IMR-90 (cell line): ENCODE measurements at regions not wholly inside any gene's neighbourhood (a gene's known extent, or its start where the extent isn't known, plus 50 kb on each side); places are given as distances from the start of the nearest gene placed in this dataset.

Experiments
- ATAC-seq: fragments of 200-7000 bp; cut with Tn5 transposase; 2 replicates; pipeline ENCODE4 v1.9.1; 2020; ENCODE audit warnings: low read depth, mild to moderate bottlenecking, moderate library complexity
- BruUV-seq: library from RNA; stranded (reverse); fragments of 400-500 nt; replicated peaks from 2 replicates; lab custom pipeline; 2021; lab: Mats Ljungman, UMichigan
- CTCF ChIA-PET: fragments of 300-600 bp; formaldehyde crosslinking; extraction: SDS; loops from one replicate; lab custom pipeline; 2021; ENCODE audit warnings: antibody characterized with exemption; lab: Yijun Ruan, JAX
- POLR2A ChIA-PET: fragments of 300-600 bp; sonication (Branson Sonifier 250); formaldehyde crosslinking; loops from one replicate; lab custom pipeline; 2022; ENCODE audit warnings: antibody characterized with exemption; ENCODE audit not compliant: unreplicated experiment; lab: Charles Lee
- DNase-seq: peaks from one replicate; pipeline ENCODE4 v3.0.0; 2013
- H2AFZ ChIP-seq: replicated peaks from 2 replicates; pipeline ENCODE3; 2013; ENCODE audit warnings: low read length, mild to moderate bottlenecking; ENCODE audit not compliant: poor library complexity
- H2AK5ac ChIP-seq: 2 replicates; pipeline ENCODE4 v1.6.1; 2013; ENCODE audit warnings: low read depth, low read length, inconsistent platforms
- H2AK9ac ChIP-seq: replicated peaks from 2 replicates; pipeline ENCODE3; 2013; ENCODE audit warnings: mild to moderate bottlenecking, low read depth, low read length, moderate library complexity; ENCODE audit not compliant: poor library complexity
- H2BK120ac ChIP-seq: 2 replicates; pipeline ENCODE4 v1.6.1; 2013; ENCODE audit warnings: low read depth, low read length, inconsistent platforms
- H2BK15ac ChIP-seq: 3 replicates; pipeline ENCODE4 v1.6.1; 2013; ENCODE audit warnings: low read depth, low read length, inconsistent platforms
- H2BK20ac ChIP-seq: 2 replicates; pipeline ENCODE4 v1.6.1; 2013; ENCODE audit warnings: low read depth, mild to moderate bottlenecking, inconsistent platforms, low read length, moderate library complexity
- H2BK5ac ChIP-seq: 2 replicates; pipeline ENCODE4 v1.6.1; 2013; ENCODE audit warnings: mild to moderate bottlenecking, low read depth, low read length, inconsistent platforms; ENCODE audit not compliant: poor library complexity, severe bottlenecking
- H3K14ac ChIP-seq: replicated peaks from 2 replicates; pipeline ENCODE4 v1.6.1; 2013; ENCODE audit warnings: low read depth, low read length, inconsistent platforms
- H3K18ac ChIP-seq: 2 replicates; pipeline ENCODE4 v1.6.1; 2013; ENCODE audit warnings: low read depth, low read length, control low read depth
- H3K23ac ChIP-seq: 2 replicates; pipeline ENCODE4 v1.6.1; 2013; ENCODE audit warnings: low read depth, low read length, inconsistent platforms
- H3K27ac ChIP-seq: 2 replicates; pipeline ENCODE4 v1.5.1; 2013; ENCODE audit warnings: mild to moderate bottlenecking, control low read depth, low read length; ENCODE audit not compliant: insufficient read depth
- H3K27me3 ChIP-seq: 2 replicates; pipeline ENCODE4 v1.6.1; 2013; ENCODE audit warnings: low read length; ENCODE audit not compliant: control insufficient read depth, insufficient read depth
- H3K36me3 ChIP-seq: 2 replicates; pipeline ENCODE4 v1.6.1; 2013; ENCODE audit warnings: low read length, mixed read lengths; ENCODE audit not compliant: control insufficient read depth, insufficient read depth
- H3K4ac ChIP-seq: 2 replicates; pipeline ENCODE4 v1.6.1; 2013; ENCODE audit warnings: low read depth, low read length, inconsistent platforms
- H3K4me1 ChIP-seq: 2 replicates; pipeline ENCODE4 v1.6.1; 2013; ENCODE audit warnings: low read length, mixed read lengths; ENCODE audit not compliant: control insufficient read depth, insufficient read depth
- H3K4me2 ChIP-seq: 2 replicates; pipeline ENCODE4 v1.6.1; 2013; ENCODE audit warnings: low read depth, mild to moderate bottlenecking, control low read depth, low read length, moderate library complexity
- H3K4me3 ChIP-seq: 2 replicates; pipeline ENCODE4 v1.5.1; 2013; ENCODE audit warnings: low read depth, mild to moderate bottlenecking, control low read depth, low read length, moderate library complexity; ENCODE audit not compliant: insufficient read depth
- H3K56ac ChIP-seq: 2 replicates; pipeline ENCODE4 v1.6.1; 2013; ENCODE audit warnings: low read length, inconsistent platforms; ENCODE audit not compliant: insufficient read depth; ENCODE audit errors: extremely low read depth
- H3K79me1 ChIP-seq, 2 experiments: 2 replicates each; pipeline ENCODE4 v1.6.1; 2013; ENCODE audit warnings: low read length in 2 of 2, inconsistent platforms in 1 of 2, low read depth in 1 of 2
- H3K9ac ChIP-seq: 2 replicates; pipeline ENCODE4 v1.6.1; 2013; ENCODE audit warnings: low read depth, low read length, control low read depth
- H3K9me1 ChIP-seq: 2 replicates; pipeline ENCODE4 v1.6.1; 2013; ENCODE audit warnings: low read length, inconsistent platforms; ENCODE audit not compliant: insufficient read depth
- H3K9me3 ChIP-seq: 2 replicates; pipeline ENCODE4 v1.6.1; 2013; ENCODE audit warnings: low read length; ENCODE audit not compliant: control insufficient read depth, insufficient read depth
- H4K20me1 ChIP-seq: 2 replicates; pipeline ENCODE4 v1.6.1; 2013; ENCODE audit warnings: low read length, inconsistent platforms; ENCODE audit not compliant: insufficient read depth
- H4K5ac ChIP-seq: 2 replicates; pipeline ENCODE4 v1.6.1; 2013; ENCODE audit warnings: mild to moderate bottlenecking, low read depth, low read length, control low read depth
- H4K8ac ChIP-seq, 2 experiments: 2 replicates each; pipeline ENCODE4 v1.6.1; 2013; ENCODE audit warnings: low read depth in 2 of 2, low read length in 2 of 2, control low read depth in 1 of 2, inconsistent platforms in 1 of 2
- H4K91ac ChIP-seq: 2 replicates; pipeline ENCODE4 v1.6.1; 2013; ENCODE audit warnings: low read depth, low read length, inconsistent platforms; ENCODE audit not compliant: insufficient read depth
- BHLHE40 ChIP-seq: fragments of 150-350 bp; IDR thresholded peaks from 2 replicates; pipeline ENCODE4 v1.6.1; 2016; ENCODE audit warnings: mild to moderate bottlenecking, low read depth, low read length
- CHD1 ChIP-seq: IDR thresholded peaks from 2 replicates; pipeline ENCODE4 v1.6.1; 2012; ENCODE audit warnings: low read depth, low read length, improper control_type of control experiment
- ELK1 ChIP-seq: fragments of 150-350 bp; IDR thresholded peaks from 2 replicates; pipeline ENCODE4 v1.6.1; 2016; ENCODE audit warnings: low read depth, mild to moderate bottlenecking, low read length, moderate library complexity, borderline replicate concordance
- MAFK ChIP-seq: IDR thresholded peaks from 2 replicates; pipeline ENCODE4 v1.6.1; 2012; ENCODE audit warnings: low read depth, low read length, improper control_type of control experiment
- MXI1 ChIP-seq: IDR thresholded peaks from 2 replicates; pipeline ENCODE4 v1.6.1; 2012; ENCODE audit warnings: low read depth, mild to moderate bottlenecking, low read length, moderate library complexity, borderline replicate concordance
- RFX5 ChIP-seq: IDR thresholded peaks from 2 replicates; pipeline ENCODE4 v1.8.0; 2012; ENCODE audit warnings: low read depth, mild to moderate bottlenecking, low read length, moderate library complexity
- SMC3 ChIP-seq: fragments of 150-350 bp; IDR thresholded peaks from 2 replicates; pipeline ENCODE4 v1.6.1; 2016; ENCODE audit warnings: low read depth, mild to moderate bottlenecking, antibody characterized with exemption, low read length, moderate library complexity
- USF2 ChIP-seq: fragments of 150-350 bp; IDR thresholded peaks from 2 replicates; pipeline ENCODE4 v1.6.1; 2017; ENCODE audit warnings: mild to moderate bottlenecking, antibody characterized with exemption, low read length, low read depth
- WGBS, 2 experiments: methylation state at CpG; one replicate each; pipeline versions ENCODE4 v1.1.5 to v1.1.7; 2013; ENCODE audit warnings: missing lambda C conversion rate in 2 of 2; ENCODE audit not compliant: insufficient read length in 1 of 2; ENCODE audit errors: extremely low coverage in 2 of 2; 5-methylcytosine and 5-hydroxymethylcytosine counted together
- dilution Hi-C: fragments of 300-500 bp; cut with HindIII; formaldehyde crosslinking; loops from one replicate; pipeline ENCODE4 v1.14.3; 2018; ENCODE audit warnings: low sequenced_read_pairs; ENCODE audit not compliant: unreplicated experiment
- in situ Hi-C: fragments of 300-500 bp; cut with MboI; formaldehyde crosslinking; loops from 3 replicates; pipeline ENCODE4 v1.14.3; 2019; ENCODE audit warnings: low sequenced_read_pairs, inconsistent platforms, mixed read lengths
- intact Hi-C: fragments of 100-400 bp; cut with micrococcal nuclease; formaldehyde crosslinking; loops from 2 replicates; pipeline ENCODE4 v1.10.0; 2022

- H3K56ac ChIP-seq: no peak overlapping the region
- H3K27ac ChIP-seq: no peak overlapping the region
- no peak overlapping the region for H4K5ac ChIP-seq
- POLR2A ChIA-PET: no interaction called here
- no peaks in the 10 kb centered on the region for H4K20me1 ChIP-seq
- H3K18ac ChIP-seq: no peak overlapping the region
- H3K4me3 ChIP-seq: no peak overlapping the region
- intact Hi-C loops: no loop called here
- H3K36me3 ChIP-seq: no peaks in the 10 kb centered on the region
- no peaks in the 10 kb centered on the region for H3K9me1 ChIP-seq
- ATAC-seq: no peak
- no peaks in the 10 kb centered on the region for H3K4me1 ChIP-seq
- no peak overlapping the region for H2BK120ac ChIP-seq
- no peak for DNase-seq
- no peak overlapping the region for H3K4me2 ChIP-seq
- in situ Hi-C loops: no loop called here
- H3K9ac ChIP-seq: no peak overlapping the region
- no peaks in the 10 kb centered on the region for H3K27me3 ChIP-seq
- no peaks in the 10 kb centered on the region for H3K79me1 ChIP-seq
- BruUV-seq: no TSS peak
- H3K4ac ChIP-seq: no peak overlapping the region
- H3K9me3 ChIP-seq: no peaks in the 10 kb centered on the region
- no peak overlapping the region for H2AK9ac ChIP-seq
- H4K8ac ChIP-seq: no peak overlapping the region
- H2BK5ac ChIP-seq: no peak overlapping the region
- TF ChIP-seq MAFK: no peak
- TF ChIP-seq RFX5: no peak
- TF ChIP-seq BHLHE40: no peak
- TF ChIP-seq CHD1: no peak
- TF ChIP-seq MXI1: no peak
- no peak for TF ChIP-seq SMC3
- TF ChIP-seq USF2: no peak
- no peak for TF ChIP-seq ELK1
- CTCF ChIA-PET: interaction anchor here (1.1 kb wide), 1 partner anchor 8 kb away, joined by 3 read pairs; no protein-coding TSS in a partner anchor
- no peak overlapping the region for H2BK15ac ChIP-seq
- dilution Hi-C loops: loop anchor here (25.0 kb wide), 1 partner anchor 307 kb away; no protein-coding TSS in a partner anchor
- no peak overlapping the region for H2BK20ac ChIP-seq
- H3K14ac ChIP-seq: no peak overlapping the region
- no peak overlapping the region for H2AK5ac ChIP-seq
- H2AFZ ChIP-seq: no peak overlapping the region
- no peak overlapping the region for H4K91ac ChIP-seq
- WGBS, 2 experiments: no CpG with 5 or more reads among the region's 6 CpGs
- no peak overlapping the region for H3K23ac ChIP-seq
Measured at GRCh38 chr3:102544741-102545140, 109.9 kb downstream of the ZPLD1 start.
